Naive thymus-derived CD4-positive, alpha-beta T cell (primary cell): ENCODE measurements at regions not wholly inside any gene's neighbourhood (a gene's known extent, or its start where the extent isn't known, plus 50 kb on each side); places are given as distances from the start of the nearest gene placed in this dataset.

Experiments used
- ATAC-seq: fragments of 150-1000 bp; cut with Tn5 transposase; 2 replicates; pipeline ENCODE4 v1.10.0; 2021; ENCODE audit warnings: mild to moderate bottlenecking, moderate library complexity
- CTCF ChIA-PET: fragments of 350-600 bp; sonication (Branson Sonifier 250); formaldehyde crosslinking; loops from one replicate; lab custom pipeline; 2021; ENCODE audit warnings: antibody characterized with exemption; lab: Charles Lee
- POLR2A ChIA-PET: fragments of 350-600 bp; sonication (Branson Sonifier 250); formaldehyde crosslinking; loops from one replicate; lab custom pipeline; 2021; ENCODE audit warnings: antibody characterized with exemption, inconsistent platforms; lab: Charles Lee
- DNase-seq, 9 donors: peaks; one replicate each; pipeline versions ENCODE4 v3.0.0 to v3.0.0-alpha.2; 2020 to 2022; ENCODE audit warnings: mixed read lengths in 1 of 9
- H3K27ac ChIP-seq: one replicate; pipeline ENCODE4 v1.7.0; 2013; ENCODE audit warnings: mild to moderate bottlenecking, low read depth, low read length, moderate library complexity
- H3K27me3 ChIP-seq, 2 donors: one replicate each; pipeline ENCODE4 v1.7.0; 2013; ENCODE audit warnings: low read length in 2 of 2, mild to moderate bottlenecking in 2 of 2, moderate library complexity in 2 of 2; ENCODE audit not compliant: control insufficient read depth in 2 of 2, insufficient read depth in 2 of 2
- H3K36me3 ChIP-seq, 3 experiments: 1 replicate in 2 of 3; 2 replicates in 1 of 3; pipeline ENCODE4 v1.7.0; 2013; ENCODE audit warnings: low read length in 3 of 3, mild to moderate bottlenecking in 3 of 3, moderate library complexity in 1 of 3; ENCODE audit not compliant: insufficient read depth in 3 of 3, control insufficient read depth in 2 of 3
- H3K4me1 ChIP-seq, 2 donors: one replicate each; pipeline ENCODE4 v1.7.0; 2013; ENCODE audit warnings: low read length in 2 of 2, mild to moderate bottlenecking in 2 of 2, moderate library complexity in 1 of 2; ENCODE audit not compliant: control insufficient read depth in 2 of 2, insufficient read depth in 2 of 2
- H3K4me3 ChIP-seq: 2 replicates; pipeline ENCODE4 v1.7.0; 2013; ENCODE audit warnings: mild to moderate bottlenecking, low read length
- H3K9me3 ChIP-seq, 3 experiments: 1 replicate in 2 of 3; 2 replicates in 1 of 3; pipeline ENCODE4 v1.7.0; 2013; ENCODE audit warnings: low read length in 3 of 3; ENCODE audit not compliant: control insufficient read depth in 2 of 3
- H3K27ac Mint-ChIP-seq, 9 donors: one replicate each; pipeline ENCODE4 v1.8.0; 2020 to 2022; ENCODE audit warnings: mixed read lengths in 9 of 9, mild to moderate bottlenecking in 8 of 9, moderate library complexity in 5 of 9, inconsistent platforms in 2 of 9
- H3K27me3 Mint-ChIP-seq, 5 donors: one replicate each; pipeline ENCODE4 v1.8.0; 2021 to 2022; ENCODE audit warnings: mixed read lengths in 5 of 5, mild to moderate bottlenecking in 1 of 5
- H3K36me3 Mint-ChIP-seq, 5 donors: one replicate each; pipeline ENCODE4 v1.8.0; 2020 to 2022; ENCODE audit warnings: mixed read lengths in 5 of 5, mild to moderate bottlenecking in 3 of 5, inconsistent platforms in 1 of 5
- H3K4me1 Mint-ChIP-seq, 7 donors: one replicate each; pipeline ENCODE4 v1.8.0; 2020 to 2022; ENCODE audit warnings: mixed read lengths in 7 of 7, mild to moderate bottlenecking in 3 of 7, inconsistent platforms in 1 of 7
- H3K4me3 Mint-ChIP-seq, 10 donors: one replicate each; pipeline ENCODE4 v1.8.0; 2020 to 2022; ENCODE audit warnings: mild to moderate bottlenecking in 10 of 10, mixed read lengths in 10 of 10, moderate library complexity in 6 of 10, inconsistent platforms in 2 of 10
- H3K9me3 Mint-ChIP-seq, 11 donors: one replicate each; pipeline ENCODE4 v1.8.0; 2020 to 2022; ENCODE audit warnings: mixed read lengths in 11 of 11, mild to moderate bottlenecking in 4 of 11, inconsistent platforms in 1 of 11, moderate library complexity in 1 of 11
- intact Hi-C, 2 donors: fragments of 100-400 bp; cut with micrococcal nuclease; formaldehyde crosslinking; loops; one replicate each; pipeline ENCODE4 v1.15.1; 2023

GRCh38 chr4:120472447-120473131 lies 405.9 kb upstream of the MAD2L1 start:
- Histone ChIP-seq H3K4me1 (no peaks in the 10 kb centered on the region), H3K27me3 (no peaks in the 10 kb centered on the region), H3K4me3 (no peak overlapping the region), H3K36me3 (no peaks in the 10 kb centered on the region), H3K27ac (no peak overlapping the region), H3K9me3 (no peaks in the 10 kb centered on the region)
- ATAC-seq (no peak), DNase-seq (no peak)
- Mint-ChIP-seq H3K9me3 (peaks cover 0 to 8% (median 2%) of the 10 kb centered on the region in 11 donors), H3K4me3 (no peak overlapping the region), H3K4me1 (no peaks in the 10 kb centered on the region), H3K27me3 (peaks cover 0 to 5% (median 0%) of the 10 kb centered on the region in 5 donors), H3K36me3 (no peaks in the 10 kb centered on the region), H3K27ac (no peak overlapping the region)
- ChIA-PET CTCF (no interaction called here), POLR2A (no interaction called here)
- intact Hi-C loops, result no loop called here

GRCh38 chr4:120466429-120466828 lies 399.8 kb upstream of the MAD2L1 start:
- no peak overlapping the region for H3K4me3 ChIP-seq
- no peaks in the 10 kb centered on the region for H3K36me3 Mint-ChIP-seq
- DNase-seq (no peak), ATAC-seq (no peak)
- no peaks in the 10 kb centered on the region for H3K4me1 Mint-ChIP-seq
- no peaks in the 10 kb centered on the region for H3K36me3 ChIP-seq
- no peak overlapping the region for H3K4me3 Mint-ChIP-seq
- H3K4me1 ChIP-seq, result no peaks in the 10 kb centered on the region
- POLR2A ChIA-PET, result no interaction called here
- intact Hi-C loops, result no loop called here
- no peak overlapping the region for H3K27ac ChIP-seq
- CTCF ChIA-PET, result no interaction called here
- no peaks in the 10 kb centered on the region for H3K9me3 ChIP-seq
- H3K9me3 Mint-ChIP-seq, result peaks cover 0 to 19% (median 9%) of the 10 kb centered on the region in 11 donors
- H3K27me3 ChIP-seq, result no peaks in the 10 kb centered on the region
- H3K27ac Mint-ChIP-seq, result no peak overlapping the region
- H3K27me3 Mint-ChIP-seq, result peaks cover 0 to 10% (median 0%) of the 10 kb centered on the region in 5 donors

GRCh38 chr4:120454788-120455187 lies 388.1 kb upstream of the MAD2L1 start:
- Histone ChIP-seq H3K4me3 (no peak overlapping the region), H3K27me3 (no peaks in the 10 kb centered on the region), H3K36me3 (no peaks in the 10 kb centered on the region), H3K27ac (no peak overlapping the region), H3K9me3 (no peaks in the 10 kb centered on the region), H3K4me1 (no peaks in the 10 kb centered on the region)
- H3K27ac Mint-ChIP-seq, result no peak overlapping the region
- intact Hi-C loops, result no loop called here
- no peaks in the 10 kb centered on the region for H3K36me3 Mint-ChIP-seq
- H3K4me3 Mint-ChIP-seq, result no peak overlapping the region
- H3K27me3 Mint-ChIP-seq, result peaks cover 0 to 22% (median 11%) of the 10 kb centered on the region in 5 donors
- H3K4me1 Mint-ChIP-seq, result no peaks in the 10 kb centered on the region
- H3K9me3 Mint-ChIP-seq, result peaks cover 0 to 4% (median 0%) of the 10 kb centered on the region in 11 donors
- ATAC-seq, result no peak
- ChIA-PET CTCF (no interaction called here), POLR2A (no interaction called here)
- DNase-seq, result no peak

- Mint-ChIP-seq H3K4me1 (peaks cover 0 to 1% (median 0%) of the 10 kb centered on the region in 7 donors), H3K4me3 (no peak overlapping the region), H3K27ac (no peak overlapping the region), H3K9me3 (peaks cover 0 to 4% (median 0%) of the 10 kb centered on the region in 11 donors), H3K27me3 (peaks cover 0 to 25% (median 16%) of the 10 kb centered on the region in 5 donors), H3K36me3 (no peaks in the 10 kb centered on the region)
- ChIA-PET POLR2A (no interaction called here), CTCF (no interaction called here)
- DNase-seq, result no peak
- intact Hi-C loops, result no loop called here
- H3K27ac ChIP-seq, result no peak overlapping the region
- no peaks in the 10 kb centered on the region for H3K4me1 ChIP-seq
- H3K27me3 ChIP-seq, result no peaks in the 10 kb centered on the region
- no peak overlapping the region for H3K4me3 ChIP-seq
- ATAC-seq, result no peak
- H3K9me3 ChIP-seq, result no peaks in the 10 kb centered on the region
- no peaks in the 10 kb centered on the region for H3K36me3 ChIP-seq
Measured at GRCh38 chr4:120452536-120452935, 385.9 kb upstream of the MAD2L1 start.

GRCh38 chr4:120452001-120452400 lies 385.4 kb upstream of the MAD2L1 start:
- peaks cover 0 to 4% (median 0%) of the 10 kb centered on the region in 11 donors for H3K9me3 Mint-ChIP-seq
- no peaks in the 10 kb centered on the region for H3K27me3 ChIP-seq
- no peaks in the 10 kb centered on the region for H3K4me1 ChIP-seq
- no peaks in the 10 kb centered on the region for H3K36me3 Mint-ChIP-seq
- no peaks in the 10 kb centered on the region for H3K36me3 ChIP-seq
- peaks cover 0 to 1% (median 0%) of the 10 kb centered on the region in 7 donors for H3K4me1 Mint-ChIP-seq
- no peak overlapping the region for H3K4me3 Mint-ChIP-seq
- CTCF ChIA-PET, result no interaction called here
- H3K27me3 Mint-ChIP-seq, result peaks cover 0 to 25% (median 16%) of the 10 kb centered on the region in 5 donors
- no peaks in the 10 kb centered on the region for H3K9me3 ChIP-seq
- DNase-seq, result no peak
- ATAC-seq, result no peak
- no peak overlapping the region for H3K27ac ChIP-seq
- POLR2A ChIA-PET, result no interaction called here
- intact Hi-C loops, result no loop called here
- H3K27ac Mint-ChIP-seq, result no peak overlapping the region
- no peak overlapping the region for H3K4me3 ChIP-seq

- Histone ChIP-seq H3K36me3 (no peaks in the 10 kb centered on the region), H3K27me3 (no peaks in the 10 kb centered on the region), H3K4me3 (no peak overlapping the region), H3K9me3 (no peaks in the 10 kb centered on the region), H3K27ac (no peak overlapping the region), H3K4me1 (no peaks in the 10 kb centered on the region)
- intact Hi-C loops, result no loop called here
- ATAC-seq (no peak), DNase-seq (no peak)
- H3K27me3 Mint-ChIP-seq, result peaks cover 4 to 21% (median 17%) of the 10 kb centered on the region in 5 donors
- H3K27ac Mint-ChIP-seq, result no peak overlapping the region
- H3K36me3 Mint-ChIP-seq, result no peaks in the 10 kb centered on the region
- H3K9me3 Mint-ChIP-seq, result peaks cover 0 to 4% (median 0%) of the 10 kb centered on the region in 11 donors
- no peak overlapping the region for H3K4me3 Mint-ChIP-seq
- H3K4me1 Mint-ChIP-seq, result peaks cover 0 to 8% (median 0%) of the 10 kb centered on the region in 7 donors
- CTCF ChIA-PET, result no interaction called here
- POLR2A ChIA-PET, result no interaction called here
Measured at GRCh38 chr4:120447774-120448173, 381.1 kb upstream of the MAD2L1 start.

GRCh38 chr4:120446051-120446567 lies 379.5 kb upstream of the MAD2L1 start:
- no peak for ATAC-seq
- Mint-ChIP-seq H3K27me3 (peaks cover 4 to 21% (median 7%) of the 10 kb centered on the region in 5 donors), H3K36me3 (no peaks in the 10 kb centered on the region), H3K9me3 (peaks cover 0 to 4% (median 0%) of the 10 kb centered on the region in 11 donors), H3K4me1 (peaks cover 0 to 8% (median 0%) of the 10 kb centered on the region in 7 donors), H3K27ac (peak overlapping the region in 1 of 9 donors; percentile 75), H3K4me3 (peak overlapping the region in 1 of 10 donors; percentile 41)
- no peaks in the 10 kb centered on the region for H3K4me1 ChIP-seq
- CTCF ChIA-PET, result no interaction called here
- no peaks in the 10 kb centered on the region for H3K9me3 ChIP-seq
- no peak overlapping the region for H3K4me3 ChIP-seq
- intact Hi-C loops, result no loop called here
- H3K27ac ChIP-seq, result no peak overlapping the region
- H3K36me3 ChIP-seq, result no peaks in the 10 kb centered on the region
- H3K27me3 ChIP-seq, result no peaks in the 10 kb centered on the region
- POLR2A ChIA-PET, result no interaction called here
- DNase-seq, result no peak
